HEK293 (cell line): ENCODE measurements at regions not wholly inside any gene's neighbourhood (a gene's known extent, or its start where the extent isn't known, plus 50 kb on each side); places are given as distances from the start of the nearest gene placed in this dataset.
"Not testable (repeated sequence)": the region's sequence is repeated elsewhere in the genome, so short reads cannot be mapped to it uniquely, and the experiment has no call there.

Source experiments
- CTCF ChIA-PET: fragments of 350-600 bp; formaldehyde crosslinking; extraction: SDS; loops from one replicate; lab custom pipeline; 2021; ENCODE audit warnings: antibody characterized with exemption; lab: Yijun Ruan, JAX
- POLR2A ChIA-PET: fragments of 300-600 bp; formaldehyde crosslinking; extraction: SDS; loops from one replicate; lab custom pipeline; 2020; ENCODE audit warnings: antibody characterized with exemption, inconsistent platforms; lab: Yijun Ruan, JAX
- H3K27ac ChIP-seq: fragments of 200-500 bp; sonication (Bioruptor generic); 2 replicates; pipeline ENCODE4 v1.5.1; 2014; ENCODE audit warnings: low read depth, low read length, control low read depth, inconsistent platforms; ENCODE audit errors: extremely low read depth
- H3K36me3 ChIP-seq, 2 experiments: fragments of 200-500 bp in 1 of 2; sonication (Bioruptor generic) in 1 of 2; 1 replicate in 1 of 2; 2 replicates in 1 of 2; pipeline ENCODE4 v1.5.1; 2014 to 2017; ENCODE audit warnings: inconsistent platforms in 2 of 2, low read length in 2 of 2; ENCODE audit not compliant: control insufficient read depth in 2 of 2, insufficient read depth in 1 of 2
- H3K4me1 ChIP-seq: fragments of 200-500 bp; sonication (Bioruptor generic); 2 replicates; pipeline ENCODE4 v1.5.1; 2014; ENCODE audit warnings: mild to moderate bottlenecking, low read length, inconsistent platforms; ENCODE audit not compliant: control insufficient read depth, insufficient read depth
- H3K4me3 ChIP-seq: 2 replicates; pipeline ENCODE4 v1.5.1; 2011; ENCODE audit warnings: low read depth, mild to moderate bottlenecking, control low read depth, low read length, moderate library complexity
- H3K9me3 ChIP-seq: fragments of 200-500 bp; sonication (Bioruptor generic); 2 replicates; pipeline ENCODE4 v1.5.1; 2014; ENCODE audit warnings: low read depth, low read length, inconsistent platforms; ENCODE audit not compliant: control insufficient read depth, insufficient read depth
- BCL11A ChIP-seq: fragments of 450-650 bp; formaldehyde crosslinking; IDR thresholded peaks from 2 replicates; pipeline ENCODE4 v1.5.1; 2016; ENCODE audit warnings: low read depth, missing biosample characterization, missing genetic modification characterization
- GLIS2 ChIP-seq: fragments of 450-650 bp; formaldehyde crosslinking; IDR thresholded peaks from 2 replicates; pipeline ENCODE4 v1.5.1; 2016; ENCODE audit warnings: missing biosample characterization, missing genetic modification characterization
- HOXC10 ChIP-seq: sonication (generic); formaldehyde crosslinking; IDR thresholded peaks from 2 replicates; pipeline ENCODE4 v1.8.1; 2023; ENCODE audit warnings: mild to moderate bottlenecking, missing genetic modification reagents
- PRDM1 ChIP-seq: fragments of 450-650 bp; formaldehyde crosslinking; IDR thresholded peaks from 2 replicates; pipeline ENCODE4; 2016; ENCODE audit warnings: missing biosample characterization, missing genetic modification characterization
- SP2 ChIP-seq: fragments of 450-650 bp; formaldehyde crosslinking; IDR thresholded peaks from 2 replicates; pipeline ENCODE4 v1.5.1; 2016; ENCODE audit warnings: missing biosample characterization, missing genetic modification characterization
- SP3 ChIP-seq: fragments of 450-650 bp; formaldehyde crosslinking; IDR thresholded peaks from 2 replicates; pipeline ENCODE4 v1.5.1; 2016; ENCODE audit warnings: missing biosample characterization, missing genetic modification characterization
- ZNF138 ChIP-seq: fragments of 450-650 bp; formaldehyde crosslinking; IDR thresholded peaks from 2 replicates; pipeline ENCODE4 v1.5.1; 2016; ENCODE audit warnings: missing biosample characterization, missing genetic modification characterization, borderline replicate concordance
- ZNF311 ChIP-seq: fragments of 450-650 bp; formaldehyde crosslinking; IDR thresholded peaks from 2 replicates; pipeline ENCODE4 v1.5.1; 2017; ENCODE audit warnings: missing biosample characterization, missing genetic modification characterization, borderline replicate concordance
- ZNF350 ChIP-seq: fragments of 450-650 bp; formaldehyde crosslinking; IDR thresholded peaks from 2 replicates; pipeline ENCODE4 v1.5.0; 2017; ENCODE audit warnings: missing biosample characterization, mild to moderate bottlenecking, missing genetic modification characterization
- ZNF37A ChIP-seq: fragments of 450-650 bp; IDR thresholded peaks from 2 replicates; pipeline ENCODE4 v1.5.1; 2018; ENCODE audit warnings: missing biosample characterization, missing genetic modification characterization
- ZNF660 ChIP-seq: fragments of 450-650 bp; IDR thresholded peaks from 2 replicates; pipeline ENCODE4 v1.5.1; 2018; ENCODE audit warnings: missing biosample characterization, mild to moderate bottlenecking, missing genetic modification characterization
- ZSCAN30 ChIP-seq: fragments of 450-650 bp; IDR thresholded peaks from 2 replicates; pipeline ENCODE4 v1.5.1; 2018; ENCODE audit warnings: missing biosample characterization, mild to moderate bottlenecking, missing genetic modification characterization, moderate library complexity
- TF ChIP-seq, protein P1 (sequence below): fragments of 450-650 bp; formaldehyde crosslinking; IDR thresholded peaks from 2 replicates; pipeline ENCODE4 v1.5.1; 2016; ENCODE audit warnings: missing biosample characterization, missing genetic modification characterization, low read depth
- TF ChIP-seq, protein P2 (sequence below): fragments of 450-650 bp; formaldehyde crosslinking; IDR thresholded peaks from 2 replicates; pipeline ENCODE4 v1.5.1; 2016; ENCODE audit warnings: missing biosample characterization, missing genetic modification characterization, borderline replicate concordance
- TF ChIP-seq, protein P3 (sequence below): fragments of 450-650 bp; formaldehyde crosslinking; IDR thresholded peaks from 2 replicates; pipeline ENCODE4 v1.5.0; 2017; ENCODE audit warnings: missing biosample characterization, missing genetic modification characterization, borderline replicate concordance

DNA sequence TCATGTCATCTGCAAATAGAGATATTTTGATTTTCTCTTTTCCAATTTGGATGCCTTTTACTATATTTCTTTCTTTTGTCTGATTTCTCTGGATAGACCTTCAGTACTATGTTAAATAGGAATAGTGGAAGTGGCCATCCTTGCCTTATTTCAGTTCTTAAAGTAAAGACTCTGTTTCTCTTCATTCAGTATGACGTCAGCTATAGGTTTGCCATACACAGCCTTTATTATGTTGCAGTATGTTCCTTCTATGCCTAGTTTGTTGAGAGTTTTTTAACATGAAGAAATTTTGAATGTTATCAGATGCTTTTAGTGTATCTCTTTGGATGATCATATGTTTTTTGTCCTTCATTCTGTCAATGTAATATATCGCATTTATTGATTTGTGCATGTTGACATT lies 566.7 kb upstream of the ROBO1 start:
- Histone ChIP-seq H3K4me1 (no peaks in the 10 kb centered on the region), H3K27ac (no peak overlapping the region), H3K36me3 (no peaks in the 10 kb centered on the region), H3K9me3 (no peaks in the 10 kb centered on the region), H3K4me3 (no peak overlapping the region)
- ChIA-PET POLR2A (no interaction called here), CTCF (no interaction called here)
- no peak for TF ChIP-seq GLIS2
- no peak for TF ChIP-seq SP3 (tag by site-specific recombination)
- no peak for TF ChIP-seq ZSCAN30 (tag by site-specific recombination)
- no peak for TF ChIP-seq ZNF660 (tag by site-specific recombination)
- TF ChIP-seq ZNF311: no peak
- no peak for TF ChIP-seq PRDM1
- TF ChIP-seq, protein P1, sequence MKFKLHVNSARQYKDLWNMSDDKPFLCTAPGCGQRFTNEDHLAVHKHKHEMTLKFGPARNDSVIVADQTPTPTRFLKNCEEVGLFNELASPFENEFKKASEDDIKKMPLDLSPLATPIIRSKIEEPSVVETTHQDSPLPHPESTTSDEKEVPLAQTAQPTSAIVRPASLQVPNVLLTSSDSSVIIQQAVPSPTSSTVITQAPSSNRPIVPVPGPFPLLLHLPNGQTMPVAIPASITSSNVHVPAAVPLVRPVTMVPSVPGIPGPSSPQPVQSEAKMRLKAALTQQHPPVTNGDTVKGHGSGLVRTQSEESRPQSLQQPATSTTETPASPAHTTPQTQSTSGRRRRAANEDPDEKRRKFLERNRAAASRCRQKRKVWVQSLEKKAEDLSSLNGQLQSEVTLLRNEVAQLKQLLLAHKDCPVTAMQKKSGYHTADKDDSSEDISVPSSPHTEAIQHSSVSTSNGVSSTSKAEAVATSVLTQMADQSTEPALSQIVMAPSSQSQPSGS: no peak
- no peak for TF ChIP-seq ZNF138 (tag by site-specific recombination)

DNA sequence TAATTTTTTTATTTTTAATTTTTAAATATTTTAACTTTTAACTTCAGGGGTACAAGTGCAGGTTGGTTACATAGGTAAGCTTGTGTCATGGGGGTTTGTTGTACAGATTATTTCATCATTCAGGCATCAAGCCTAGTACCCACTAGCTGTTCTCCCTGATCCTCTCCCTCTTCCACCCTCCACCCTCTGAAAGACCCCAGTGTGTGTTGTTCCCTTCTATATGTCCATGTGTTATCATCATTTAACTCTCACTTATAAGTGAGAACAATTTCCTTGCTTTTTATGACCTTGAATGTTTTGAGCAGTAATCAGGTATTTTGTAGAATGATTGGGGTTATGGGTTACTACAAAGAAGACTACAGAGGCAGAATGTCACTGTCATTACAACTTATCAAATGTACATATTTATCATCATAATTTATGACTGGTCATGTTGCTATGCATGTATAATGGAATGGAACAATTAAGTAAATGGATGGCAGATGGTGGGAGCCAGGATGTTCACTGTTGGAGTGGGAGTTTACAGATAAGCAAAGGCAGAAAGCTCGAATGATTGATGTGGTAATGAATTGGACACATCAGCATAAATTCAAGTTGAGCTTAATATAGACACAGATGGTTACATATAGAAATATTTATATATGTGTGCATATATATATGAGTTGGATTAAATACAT lies 563.8 kb upstream of the ROBO1 start:
- no peak overlapping the region for H3K27ac ChIP-seq
- H3K4me1 ChIP-seq: no peaks in the 10 kb centered on the region
- TF ChIP-seq, protein P2, sequence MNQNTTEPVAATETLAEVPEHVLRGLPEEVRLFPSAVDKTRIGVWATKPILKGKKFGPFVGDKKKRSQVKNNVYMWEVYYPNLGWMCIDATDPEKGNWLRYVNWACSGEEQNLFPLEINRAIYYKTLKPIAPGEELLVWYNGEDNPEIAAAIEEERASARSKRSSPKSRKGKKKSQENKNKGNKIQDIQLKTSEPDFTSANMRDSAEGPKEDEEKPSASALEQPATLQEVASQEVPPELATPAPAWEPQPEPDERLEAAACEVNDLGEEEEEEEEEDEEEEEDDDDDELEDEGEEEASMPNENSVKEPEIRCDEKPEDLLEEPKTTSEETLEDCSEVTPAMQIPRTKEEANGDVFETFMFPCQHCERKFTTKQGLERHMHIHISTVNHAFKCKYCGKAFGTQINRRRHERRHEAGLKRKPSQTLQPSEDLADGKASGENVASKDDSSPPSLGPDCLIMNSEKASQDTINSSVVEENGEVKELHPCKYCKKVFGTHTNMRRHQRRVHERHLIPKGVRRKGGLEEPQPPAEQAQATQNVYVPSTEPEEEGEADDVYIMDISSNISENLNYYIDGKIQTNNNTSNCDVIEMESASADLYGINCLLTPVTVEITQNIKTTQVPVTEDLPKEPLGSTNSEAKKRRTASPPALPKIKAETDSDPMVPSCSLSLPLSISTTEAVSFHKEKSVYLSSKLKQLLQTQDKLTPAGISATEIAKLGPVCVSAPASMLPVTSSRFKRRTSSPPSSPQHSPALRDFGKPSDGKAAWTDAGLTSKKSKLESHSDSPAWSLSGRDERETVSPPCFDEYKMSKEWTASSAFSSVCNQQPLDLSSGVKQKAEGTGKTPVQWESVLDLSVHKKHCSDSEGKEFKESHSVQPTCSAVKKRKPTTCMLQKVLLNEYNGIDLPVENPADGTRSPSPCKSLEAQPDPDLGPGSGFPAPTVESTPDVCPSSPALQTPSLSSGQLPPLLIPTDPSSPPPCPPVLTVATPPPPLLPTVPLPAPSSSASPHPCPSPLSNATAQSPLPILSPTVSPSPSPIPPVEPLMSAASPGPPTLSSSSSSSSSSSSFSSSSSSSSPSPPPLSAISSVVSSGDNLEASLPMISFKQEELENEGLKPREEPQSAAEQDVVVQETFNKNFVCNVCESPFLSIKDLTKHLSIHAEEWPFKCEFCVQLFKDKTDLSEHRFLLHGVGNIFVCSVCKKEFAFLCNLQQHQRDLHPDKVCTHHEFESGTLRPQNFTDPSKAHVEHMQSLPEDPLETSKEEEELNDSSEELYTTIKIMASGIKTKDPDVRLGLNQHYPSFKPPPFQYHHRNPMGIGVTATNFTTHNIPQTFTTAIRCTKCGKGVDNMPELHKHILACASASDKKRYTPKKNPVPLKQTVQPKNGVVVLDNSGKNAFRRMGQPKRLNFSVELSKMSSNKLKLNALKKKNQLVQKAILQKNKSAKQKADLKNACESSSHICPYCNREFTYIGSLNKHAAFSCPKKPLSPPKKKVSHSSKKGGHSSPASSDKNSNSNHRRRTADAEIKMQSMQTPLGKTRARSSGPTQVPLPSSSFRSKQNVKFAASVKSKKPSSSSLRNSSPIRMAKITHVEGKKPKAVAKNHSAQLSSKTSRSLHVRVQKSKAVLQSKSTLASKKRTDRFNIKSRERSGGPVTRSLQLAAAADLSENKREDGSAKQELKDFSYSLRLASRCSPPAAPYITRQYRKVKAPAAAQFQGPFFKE: no peak
- TF ChIP-seq, protein P3, sequence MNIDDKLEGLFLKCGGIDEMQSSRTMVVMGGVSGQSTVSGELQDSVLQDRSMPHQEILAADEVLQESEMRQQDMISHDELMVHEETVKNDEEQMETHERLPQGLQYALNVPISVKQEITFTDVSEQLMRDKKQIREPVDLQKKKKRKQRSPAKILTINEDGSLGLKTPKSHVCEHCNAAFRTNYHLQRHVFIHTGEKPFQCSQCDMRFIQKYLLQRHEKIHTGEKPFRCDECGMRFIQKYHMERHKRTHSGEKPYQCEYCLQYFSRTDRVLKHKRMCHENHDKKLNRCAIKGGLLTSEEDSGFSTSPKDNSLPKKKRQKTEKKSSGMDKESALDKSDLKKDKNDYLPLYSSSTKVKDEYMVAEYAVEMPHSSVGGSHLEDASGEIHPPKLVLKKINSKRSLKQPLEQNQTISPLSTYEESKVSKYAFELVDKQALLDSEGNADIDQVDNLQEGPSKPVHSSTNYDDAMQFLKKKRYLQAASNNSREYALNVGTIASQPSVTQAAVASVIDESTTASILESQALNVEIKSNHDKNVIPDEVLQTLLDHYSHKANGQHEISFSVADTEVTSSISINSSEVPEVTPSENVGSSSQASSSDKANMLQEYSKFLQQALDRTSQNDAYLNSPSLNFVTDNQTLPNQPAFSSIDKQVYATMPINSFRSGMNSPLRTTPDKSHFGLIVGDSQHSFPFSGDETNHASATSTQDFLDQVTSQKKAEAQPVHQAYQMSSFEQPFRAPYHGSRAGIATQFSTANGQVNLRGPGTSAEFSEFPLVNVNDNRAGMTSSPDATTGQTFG (tag by site-specific recombination): no peak
- TF ChIP-seq SP2 (tag by site-specific recombination) (no peak), ZNF350 (tag by site-specific recombination) (no peak), ZNF37A (no peak), BCL11A (tag by site-specific recombination) (no peak), HOXC10 (CRISPR knock-in tag) (no peak)
- H3K9me3 ChIP-seq: no peaks in the 10 kb centered on the region
- no peaks in the 10 kb centered on the region for H3K36me3 ChIP-seq
- CTCF ChIA-PET: no interaction called here
- POLR2A ChIA-PET: no interaction called here
- H3K4me3 ChIP-seq: no peak overlapping the region

DNA sequence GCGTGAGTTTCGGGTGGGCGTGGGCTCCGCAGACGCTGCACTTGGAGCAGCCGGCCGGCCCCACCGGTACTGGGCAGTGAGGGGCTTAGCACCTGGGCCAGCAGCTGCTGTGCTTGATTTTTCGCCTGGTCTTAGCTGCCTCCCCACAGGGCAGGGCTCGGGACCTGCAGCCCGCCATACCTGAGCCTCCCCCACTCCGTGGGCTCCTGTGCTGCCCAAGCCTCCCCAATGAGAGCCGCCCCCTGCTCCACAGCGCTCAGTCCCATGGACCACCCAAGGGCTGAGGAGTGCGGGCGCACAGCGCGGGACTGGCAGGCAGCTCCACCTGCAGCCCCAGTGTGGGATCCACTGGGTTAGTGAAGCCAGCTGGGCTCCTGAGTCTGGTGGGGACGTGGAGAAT lies 546.7 kb upstream of the ROBO1 start:
- H3K9me3 ChIP-seq, H3K4me1 ChIP-seq, CTCF ChIA-PET, H3K36me3 ChIP-seq, H3K27ac ChIP-seq, POLR2A ChIA-PET, H3K4me3 ChIP-seq: not testable (repeated sequence)
